H9 (cell line): ENCODE measurements at regions not wholly inside any gene's neighbourhood (a gene's known extent, or its start where the extent isn't known, plus 50 kb on each side); places are given as distances from the start of the nearest gene placed in this dataset.

ENCODE experiments used
- DNase-seq: peaks from one replicate; pipeline ENCODE4 v3.0.0-alpha.2; 2017
- H2AFZ ChIP-seq: one replicate; pipeline ENCODE4 v1.6.1; 2013; ENCODE audit warnings: mild to moderate bottlenecking, low read length, control low read depth, moderate library complexity
- H2AK5ac ChIP-seq: 2 replicates; pipeline ENCODE4 v1.6.1; 2013; ENCODE audit warnings: low read length, control low read depth, mixed read lengths; ENCODE audit not compliant: insufficient read length
- H2BK120ac ChIP-seq: one replicate; pipeline ENCODE4 v1.6.1; 2013; ENCODE audit warnings: low read depth, mild to moderate bottlenecking, low read length, control low read depth, inconsistent platforms; ENCODE audit not compliant: poor library complexity, severe bottlenecking
- H2BK12ac ChIP-seq: 2 replicates; pipeline ENCODE4 v1.6.1; 2013; ENCODE audit warnings: low read length, control low read depth, mixed read lengths, low read depth; ENCODE audit not compliant: insufficient read length
- H2BK15ac ChIP-seq: 2 replicates; pipeline ENCODE4 v1.6.1; 2013; ENCODE audit warnings: low read depth, low read length, control low read depth
- H2BK20ac ChIP-seq: one replicate; pipeline ENCODE4 v1.6.1; 2013; ENCODE audit warnings: low read depth, mild to moderate bottlenecking, low read length, control low read depth, inconsistent platforms; ENCODE audit not compliant: poor library complexity, severe bottlenecking
- H2BK5ac ChIP-seq: 2 replicates; pipeline ENCODE4 v1.6.1; 2013; ENCODE audit warnings: low read length, control low read depth, mixed read lengths; ENCODE audit not compliant: insufficient read length
- H3K14ac ChIP-seq: 2 replicates; pipeline ENCODE4 v1.6.1; 2013; ENCODE audit warnings: low read length, control low read depth; ENCODE audit not compliant: insufficient read depth
- H3K18ac ChIP-seq: 2 replicates; pipeline ENCODE4 v1.6.1; 2013; ENCODE audit warnings: low read depth, mild to moderate bottlenecking, mixed read lengths, low read length, control low read depth; ENCODE audit not compliant: insufficient read length
- H3K23ac ChIP-seq: 2 replicates; pipeline ENCODE4 v1.6.1; 2013; ENCODE audit warnings: low read length, control low read depth, mixed read lengths, low read depth; ENCODE audit not compliant: insufficient read length
- H3K23me2 ChIP-seq: 2 replicates; pipeline ENCODE4 v1.6.1; 2013; ENCODE audit warnings: low read depth, mild to moderate bottlenecking, mixed read lengths, low read length, control low read depth; ENCODE audit not compliant: insufficient read length, poor library complexity, severe bottlenecking
- H3K27ac ChIP-seq: 2 replicates; pipeline ENCODE4 v1.5.1; 2013; ENCODE audit warnings: low read length, control low read depth, mixed read lengths, low read depth; ENCODE audit not compliant: insufficient read length
- H3K27me3 ChIP-seq: 2 replicates; pipeline ENCODE4 v1.6.1; 2013; ENCODE audit warnings: low read length, control low read depth, inconsistent platforms; ENCODE audit not compliant: insufficient read depth
- H3K4ac ChIP-seq: 2 replicates; pipeline ENCODE4 v1.6.1; 2013; ENCODE audit warnings: low read depth, mild to moderate bottlenecking, control low read depth, inconsistent platforms, low read length, moderate library complexity
- H3K4me1 ChIP-seq: 2 replicates; pipeline ENCODE4 v1.6.1; 2013; ENCODE audit warnings: low read length, control low read depth, inconsistent platforms; ENCODE audit not compliant: insufficient read depth
- H3K4me2 ChIP-seq: 2 replicates; pipeline ENCODE4 v1.6.1; 2013; ENCODE audit warnings: low read length, control low read depth, mixed read lengths; ENCODE audit not compliant: insufficient read length, insufficient read depth
- H3K56ac ChIP-seq: 2 replicates; pipeline ENCODE4 v1.6.1; 2013; ENCODE audit warnings: low read depth, mild to moderate bottlenecking, mixed read lengths, low read length, control low read depth; ENCODE audit not compliant: insufficient read length
- H3K79me1 ChIP-seq: 2 replicates; pipeline ENCODE4 v1.6.1; 2013; ENCODE audit warnings: low read depth, mild to moderate bottlenecking, moderate library complexity, low read length, control low read depth, inconsistent platforms; ENCODE audit not compliant: insufficient read depth, poor library complexity, severe bottlenecking
- H3K79me2 ChIP-seq: 2 replicates; pipeline ENCODE4 v1.6.1; 2013; ENCODE audit warnings: low read length, control low read depth, inconsistent platforms; ENCODE audit not compliant: insufficient read depth
- H3K9ac ChIP-seq: 2 replicates; pipeline ENCODE4 v1.6.1; 2013; ENCODE audit warnings: low read length, control low read depth, mixed read lengths; ENCODE audit not compliant: insufficient read length; ENCODE audit errors: extremely low read depth
- H3K9me3 ChIP-seq: one replicate; pipeline ENCODE4 v1.6.1; 2013; ENCODE audit warnings: low read depth, low read length, inconsistent platforms; ENCODE audit not compliant: control insufficient read depth
- H3T11ph ChIP-seq: one replicate; pipeline ENCODE4 v1.6.1; 2013; ENCODE audit warnings: mild to moderate bottlenecking, low read length, control low read depth, inconsistent platforms
- H4K20me1 ChIP-seq: one replicate; pipeline ENCODE4 v1.6.1; 2013; ENCODE audit not compliant: control insufficient read depth, insufficient read length, insufficient read depth
- H4K5ac ChIP-seq: 2 replicates; pipeline ENCODE4 v1.6.1; 2013; ENCODE audit warnings: low read depth, mild to moderate bottlenecking, mixed read lengths, low read length, control low read depth; ENCODE audit not compliant: insufficient read length
- H4K8ac ChIP-seq: replicated peaks from 2 replicates; pipeline ENCODE4 v1.6.1; 2013; ENCODE audit warnings: low read length, control low read depth, mixed read lengths, low read depth; ENCODE audit not compliant: insufficient read length
- H4K91ac ChIP-seq: 2 replicates; pipeline ENCODE4 v1.6.1; 2013; ENCODE audit warnings: low read depth, mild to moderate bottlenecking, moderate library complexity, mixed read lengths, low read length, control low read depth; ENCODE audit not compliant: insufficient read length
- H3K27ac Mint-ChIP-seq, 3 experiments: 2 replicates in 2 of 3; 3 replicates in 1 of 3; pipeline ENCODE4 v1.8.0; 2020 to 2021; ENCODE audit warnings: mixed read lengths in 3 of 3, mild to moderate bottlenecking in 1 of 3, moderate library complexity in 1 of 3
- H3K27me3 Mint-ChIP-seq: 2 replicates; pipeline ENCODE4 v1.8.0; 2021; ENCODE audit warnings: low read depth, mild to moderate bottlenecking, moderate library complexity, mixed read lengths
- H3K36me3 Mint-ChIP-seq, 3 experiments: 2 replicates in 2 of 3; 3 replicates in 1 of 3; pipeline ENCODE4 v1.8.0; 2020 to 2021; ENCODE audit warnings: low read depth in 3 of 3, mixed read lengths in 3 of 3; ENCODE audit not compliant: insufficient read depth in 1 of 3
- H3K4me1 Mint-ChIP-seq, 2 experiments: 2 replicates each; pipeline ENCODE4 v1.8.0; 2020; ENCODE audit warnings: mixed read lengths in 2 of 2
- H3K4me3 Mint-ChIP-seq, 2 experiments: 2 replicates in 1 of 2; 3 replicates in 1 of 2; pipeline ENCODE4 v1.8.0; 2020 to 2021; ENCODE audit warnings: mild to moderate bottlenecking in 2 of 2, mixed read lengths in 2 of 2, moderate library complexity in 1 of 2
- H3K9me3 Mint-ChIP-seq, 2 experiments: 2 replicates in 1 of 2; 3 replicates in 1 of 2; pipeline ENCODE4 v1.8.0; 2020; ENCODE audit warnings: mild to moderate bottlenecking in 2 of 2, mixed read lengths in 2 of 2, moderate library complexity in 1 of 2
- CTCF ChIP-seq: fragments of 200-600 bp; sonication (generic); conservative IDR thresholded peaks from 3 replicates; pipeline ENCODE4 v1.8.0; 2021; ENCODE audit warnings: antibody characterized with exemption, mild to moderate bottlenecking
- WGBS: extraction: QIAGEN DNeasy Blood & Tissue Kit; methylation state at CpG from one replicate; pipeline ENCODE4 v1.1.7; 2013; ENCODE audit warnings: missing lambda C conversion rate, low lambda C conversion rate, mixed read lengths; ENCODE audit not compliant: insufficient read length; ENCODE audit errors: extremely low coverage; 5-methylcytosine and 5-hydroxymethylcytosine counted together

DNA sequence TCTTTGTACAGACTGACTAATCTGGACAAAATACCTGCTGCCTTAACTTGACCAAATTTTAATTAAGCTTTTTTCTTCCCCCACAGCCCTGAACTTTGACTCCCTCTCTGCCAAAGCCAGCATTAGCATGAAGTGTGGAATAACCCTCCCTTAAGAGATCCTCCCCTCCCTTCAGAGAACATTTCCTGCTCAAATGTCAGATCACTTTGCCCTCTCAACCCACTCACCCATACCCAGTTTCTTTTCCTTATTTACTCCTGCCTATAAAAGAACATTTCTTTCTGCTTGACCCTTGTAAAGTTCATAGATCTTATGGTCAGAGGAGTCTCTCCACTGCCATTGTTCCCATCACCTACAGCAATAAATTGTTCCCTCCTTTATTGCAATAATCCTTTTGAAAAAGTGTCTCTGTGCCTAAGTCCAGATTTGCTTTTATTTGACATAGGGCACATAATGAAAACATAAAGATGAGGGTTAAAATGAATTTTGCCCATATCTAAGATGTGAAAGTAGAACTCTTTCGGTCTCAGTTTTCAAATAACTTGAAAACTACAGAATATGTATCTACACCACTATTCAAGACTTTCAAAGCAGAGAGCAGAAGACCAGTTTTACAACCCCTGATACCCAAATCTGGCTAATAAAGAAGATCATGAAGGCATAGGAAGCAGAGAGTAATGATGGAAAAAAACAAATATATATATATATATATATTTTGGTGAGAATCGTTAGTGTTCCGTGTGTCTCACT is 289.7 kb upstream of the ANXA10 start:
- no peak overlapping the region for H3K27ac Mint-ChIP-seq
- Histone ChIP-seq H3K4me1 (no peaks in the 10 kb centered on the region), H4K20me1 (no peaks in the 10 kb centered on the region), H3K9me3 (no peaks in the 10 kb centered on the region), H2BK12ac (no peak overlapping the region), H3T11ph (no peak overlapping the region), H3K27me3 (no peaks in the 10 kb centered on the region), H2BK120ac (no peak overlapping the region), H2AFZ (no peak overlapping the region), H2BK20ac (no peak overlapping the region), H3K4me2 (no peak overlapping the region), H3K18ac (no peak overlapping the region), H3K14ac (no peak overlapping the region), H4K5ac (no peak overlapping the region), H2AK5ac (no peak overlapping the region), H2BK15ac (no peak overlapping the region), H2BK5ac (no peak overlapping the region), H3K79me2 (no peaks in the 10 kb centered on the region), H3K79me1 (no peaks in the 10 kb centered on the region), H3K27ac (no peak overlapping the region), H4K8ac (no peak overlapping the region), H4K91ac (no peak overlapping the region), H3K56ac (no peak overlapping the region), H3K9ac (no peak overlapping the region), H3K23ac (no peak overlapping the region), H3K4ac (no peak overlapping the region), H3K23me2 (no peaks in the 10 kb centered on the region)
- no peak overlapping the region; a peak in 1 of 5 replicates for H3K4me3 Mint-ChIP-seq
- H3K36me3 Mint-ChIP-seq, result no peaks in the 10 kb centered on the region
- H3K27me3 Mint-ChIP-seq, result no peaks in the 10 kb centered on the region
- no CpG with 5 or more reads among the region's 3 CpGs for WGBS
- no peak for DNase-seq
- H3K4me1 Mint-ChIP-seq, result 0 out of 4 replicates have a peak, but pooled peaks cover 4 to 5% of the 10 kb centered on the region in 2 experiments
- TF ChIP-seq CTCF, result no peak
- no peaks in the 10 kb centered on the region for H3K9me3 Mint-ChIP-seq
